GM06990 (cell line): ENCODE measurements at regions not wholly inside any gene's neighbourhood (a gene's known extent, or its start where the extent isn't known, plus 50 kb on each side); places are given as distances from the start of the nearest gene placed in this dataset.

ENCODE experiments used
- DNase-seq: peaks from one replicate; pipeline ENCODE4 v3.0.0-alpha.2; 2011; ENCODE audit not compliant: insufficient read length; ENCODE audit errors: extremely low read depth
- H3K27me3 ChIP-seq: replicated peaks from 2 replicates; pipeline ENCODE4 v1.6.0; 2011; ENCODE audit warnings: low read length; ENCODE audit not compliant: control insufficient read depth, insufficient read depth
- H3K36me3 ChIP-seq: 2 replicates; pipeline ENCODE4 v1.5.1; 2011; ENCODE audit warnings: low read length; ENCODE audit not compliant: control insufficient read depth, insufficient read depth
- H3K4me3 ChIP-seq: replicated peaks from 2 replicates; pipeline ENCODE4 v1.5.1; 2011; ENCODE audit warnings: low read depth, mild to moderate bottlenecking, control low read depth, low read length
- CTCF ChIP-seq: IDR thresholded peaks from 2 replicates; pipeline ENCODE4 v1.5.1; 2011; ENCODE audit warnings: low read length, control low read depth, mild to moderate bottlenecking, inconsistent platforms; ENCODE audit not compliant: insufficient read depth, poor library complexity, severe bottlenecking

- Histone ChIP-seq H3K27me3 (no peaks in the 10 kb centered on the region), H3K36me3 (no peaks in the 10 kb centered on the region), H3K4me3 (no peak overlapping the region)
- no peak for TF ChIP-seq CTCF
- DNase-seq = no peak
Observed at GRCh38 chr10:53325066-53325465, 552.5 kb upstream of the MBL2 start.

- no peak for DNase-seq
- Histone ChIP-seq H3K36me3 (no peaks in the 10 kb centered on the region), H3K4me3 (no peak overlapping the region), H3K27me3 (no peaks in the 10 kb centered on the region)
- no peak for TF ChIP-seq CTCF
Observed at GRCh38 chr10:53315709-53316108, 543.1 kb upstream of the MBL2 start.

DNA sequence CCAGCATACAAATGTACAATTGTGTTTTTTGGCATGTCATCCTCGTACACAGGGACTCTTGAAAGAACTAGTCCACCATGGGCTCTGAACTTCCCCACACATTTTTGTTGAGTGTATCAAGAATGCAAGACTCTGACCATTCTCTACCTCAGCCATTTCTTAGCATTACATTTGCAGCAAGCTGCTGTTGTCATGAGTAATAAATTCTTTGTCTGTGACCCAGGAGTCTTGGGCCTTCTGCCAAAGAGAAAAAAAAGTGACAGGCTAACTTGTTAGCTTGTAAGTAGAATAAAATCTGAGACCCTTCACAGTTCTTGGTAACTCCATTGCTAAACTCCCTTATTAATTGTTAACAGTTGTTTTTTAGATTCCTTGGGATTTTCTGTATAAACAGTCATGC lies 542.3 kb upstream of the MBL2 start:
- no peak for DNase-seq
- TF ChIP-seq CTCF = no peak
- Histone ChIP-seq H3K36me3 (no peaks in the 10 kb centered on the region), H3K27me3 (no peaks in the 10 kb centered on the region), H3K4me3 (no peak overlapping the region)

- no peaks in the 10 kb centered on the region for H3K27me3 ChIP-seq
- DNase-seq = no peak
- H3K4me3 ChIP-seq = no peak overlapping the region
- no peaks in the 10 kb centered on the region for H3K36me3 ChIP-seq
- TF ChIP-seq CTCF = no peak
Observed at GRCh38 chr10:53298443-53298842, 525.9 kb upstream of the MBL2 start.

DNA sequence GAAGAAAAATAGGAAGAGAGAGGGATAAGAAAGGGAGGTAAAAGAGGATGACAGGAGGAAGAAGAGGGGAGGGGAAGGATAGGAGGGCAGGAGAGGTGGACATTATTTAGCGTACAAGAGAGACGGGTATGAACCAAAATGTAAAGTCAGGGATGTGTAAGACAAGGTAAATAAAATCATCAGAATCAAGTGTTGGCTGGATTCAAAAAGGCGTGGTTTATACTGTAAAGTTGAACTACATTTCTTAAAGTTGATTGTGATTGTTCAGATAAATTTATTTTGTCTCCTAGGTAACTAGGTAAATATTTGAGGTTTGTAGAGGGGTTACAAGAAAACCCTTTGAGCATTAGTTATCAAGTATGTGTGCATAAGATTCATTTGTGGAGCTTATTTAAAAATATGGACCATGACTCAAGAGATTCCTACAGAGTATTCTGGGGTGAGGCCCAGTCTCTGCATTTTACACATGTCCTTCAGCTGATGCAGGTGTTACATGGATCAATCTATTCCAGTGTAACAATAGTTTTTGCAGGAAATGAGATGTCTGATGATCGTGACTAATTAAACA lies 512.1 kb upstream of the MBL2 start:
- Histone ChIP-seq H3K27me3 (no peaks in the 10 kb centered on the region), H3K4me3 (no peak overlapping the region), H3K36me3 (no peaks in the 10 kb centered on the region)
- DNase-seq = no peak
- TF ChIP-seq CTCF = no peak

- Histone ChIP-seq H3K27me3 (no peaks in the 10 kb centered on the region), H3K36me3 (no peaks in the 10 kb centered on the region), H3K4me3 (no peak overlapping the region)
- TF ChIP-seq CTCF = no peak
- no peak for DNase-seq
Observed at GRCh38 chr10:53276797-53277196, 504.2 kb upstream of the MBL2 start.
